A549 (cell line): ENCODE measurements at regions not wholly inside any gene's neighbourhood (a gene's known extent, or its start where the extent isn't known, plus 50 kb on each side); places are given as distances from the start of the nearest gene placed in this dataset.
"Not testable (repeated sequence)": the region's sequence is repeated elsewhere in the genome, so short reads cannot be mapped to it uniquely, and the experiment has no call there.

Experiments used
- ATAC-seq, 2 experiments: fragments of 200-7000 bp in 1 of 2; fragments of >200 bp in 1 of 2; cut with Nextera tagmentation in 1 of 2; cut with Tn5 transposase in 1 of 2; 3 replicates each; pipeline versions ENCODE4 v1.8.0 to v1.9.1; 2018 to 2020; ENCODE audit warnings: mild to moderate bottlenecking in 1 of 2, moderate library complexity in 1 of 2
- CTCF ChIA-PET: fragments of 300-600 bp; sonication (Branson Sonifier 250); formaldehyde crosslinking; extraction: SDS; loops from one replicate; lab custom pipeline; 2021; ENCODE audit warnings: antibody characterized with exemption, inconsistent platforms; lab: Yijun Ruan, JAX
- POLR2A ChIA-PET: fragments of 350-600 bp; formaldehyde crosslinking; extraction: SDS; loops from one replicate; lab custom pipeline; 2021; ENCODE audit warnings: antibody characterized with exemption, inconsistent platforms; lab: Yijun Ruan, JAX
- DNase-seq, 2 experiments: peaks; one replicate each; pipeline versions ENCODE4 v3.0.0 to v3.0.0-alpha.2; 2011 to 2016; ENCODE audit warnings: low read depth in 1 of 2, low spot score in 1 of 2
- FAIRE-seq: peaks from 2 replicates; lab custom pipeline; 2011; peaks lifted over from hg19 to GRCh38; lab: Jason Lieb, UNC
- H3K27ac ChIP-seq, 2 experiments: fragments of >200 bp; sonication (Bioruptor Twin); formaldehyde crosslinking; 3 replicates each; pipeline ENCODE4 v1.5.1; 2016 to 2017
- H3K4me1 ChIP-seq: fragments of >200 bp; sonication (Bioruptor Twin); formaldehyde crosslinking; 3 replicates; pipeline ENCODE4 v1.6.1; 2016
- H3K4me2 ChIP-seq: fragments of >200 bp; sonication (Bioruptor Twin); formaldehyde crosslinking; 3 replicates; pipeline ENCODE4 v1.6.1; 2016
- H3K4me3 ChIP-seq: fragments of >200 bp; sonication (Bioruptor Twin); formaldehyde crosslinking; 3 replicates; pipeline ENCODE4 v1.5.1; 2016
- H3K9me3 ChIP-seq: fragments of >200 bp; sonication (Bioruptor Twin); formaldehyde crosslinking; 3 replicates; pipeline ENCODE4 v1.6.1; 2016
- EHF ChIP-seq: fragments of 250-450 bp; sonication (Bioruptor Pico); IDR thresholded peaks from 2 replicates; pipeline ENCODE4 v1.5.0; 2020; ENCODE audit warnings: mild to moderate bottlenecking
- EHMT2 ChIP-seq: fragments of 200-600 bp; sonication (generic); IDR thresholded peaks from 2 replicates; pipeline ENCODE4 v1.6.1; 2016; ENCODE audit warnings: antibody characterized with exemption, low read depth, mild to moderate bottlenecking, moderate library complexity
- EP300 ChIP-seq, 2 experiments: fragments of >200 bp; sonication (Bioruptor Twin); formaldehyde crosslinking; IDR thresholded peaks; 2 replicates in 1 of 2; 3 replicates in 1 of 2; pipeline ENCODE4 v1.6.1; 2016 to 2017
- FOXS1 ChIP-seq: fragments of 250-450 bp; sonication (Bioruptor Pico); IDR thresholded peaks from 2 replicates; pipeline ENCODE4 v1.5.0; 2020; ENCODE audit warnings: mild to moderate bottlenecking, moderate library complexity
- GATA3 ChIP-seq: IDR thresholded peaks from 2 replicates; pipeline ENCODE4 v1.6.1; 2012; ENCODE audit warnings: borderline replicate concordance
- HEYL ChIP-seq: fragments of 250-450 bp; sonication (Bioruptor Pico); IDR thresholded peaks from 2 replicates; pipeline ENCODE4 v1.8.0; 2021; ENCODE audit warnings: mild to moderate bottlenecking, moderate library complexity
- HOXA7 ChIP-seq: fragments of 250-450 bp; sonication (Bioruptor Pico); IDR thresholded peaks from 2 replicates; pipeline ENCODE4 v1.5.0; 2020; ENCODE audit warnings: mild to moderate bottlenecking, moderate library complexity
- HOXB5 ChIP-seq: fragments of 250-450 bp; sonication (Bioruptor Pico); IDR thresholded peaks from 2 replicates; pipeline ENCODE4 v1.5.0; 2020; ENCODE audit warnings: mild to moderate bottlenecking, moderate library complexity
- KDM1A ChIP-seq: fragments of 200-600 bp; sonication (generic); IDR thresholded peaks from 2 replicates; pipeline ENCODE4 v1.6.1; 2016; ENCODE audit warnings: low read depth, mild to moderate bottlenecking
- KDM5A ChIP-seq: fragments of 200-600 bp; sonication (generic); IDR thresholded peaks from 2 replicates; pipeline ENCODE4 v1.6.1; 2016; ENCODE audit warnings: antibody characterized with exemption, mild to moderate bottlenecking
- MAFK ChIP-seq: fragments of 450-650 bp; IDR thresholded peaks from 2 replicates; pipeline ENCODE4 v1.6.1; 2014; ENCODE audit not compliant: partially characterized antibody
- RARB ChIP-seq: fragments of 250-450 bp; sonication (Bioruptor Pico); IDR thresholded peaks from 2 replicates; pipeline ENCODE4 v1.8.0; 2021; ENCODE audit warnings: mild to moderate bottlenecking, moderate library complexity
- TFCP2L1 ChIP-seq: fragments of 250-450 bp; sonication (Bioruptor Pico); IDR thresholded peaks from 2 replicates; pipeline ENCODE4 v1.5.0; 2021; ENCODE audit warnings: mild to moderate bottlenecking
- WGBS: methylation state at CpG from one replicate; pipeline ENCODE4 v1.1.6; 2017; ENCODE audit errors: missing lambda C conversion rate; 5-methylcytosine and 5-hydroxymethylcytosine counted together
- TF ChIP-seq, protein P1 (sequence below): fragments of 450-650 bp; IDR thresholded peaks from 2 replicates; pipeline ENCODE4 v1.6.1; 2014; ENCODE audit warnings: antibody characterized with exemption
- TF ChIP-seq, protein P2 (sequence below): IDR thresholded peaks from 2 replicates; pipeline ENCODE4 v1.6.1; 2012; ENCODE audit warnings: low read depth, borderline replicate concordance
- TF ChIP-seq, protein P3 (sequence below): fragments of 250-450 bp; sonication (Bioruptor Pico); IDR thresholded peaks from 2 replicates; pipeline ENCODE4 v1.5.0; 2021; ENCODE audit warnings: mild to moderate bottlenecking, moderate library complexity, borderline replicate concordance
- TF ChIP-seq, protein P4 (sequence below): fragments of >200 bp; sonication (Bioruptor Twin); formaldehyde crosslinking; IDR thresholded peaks from 3 replicates; pipeline ENCODE4 v1.5.1; 2016
- TF ChIP-seq, protein P5 (sequence below): fragments of 150-350 bp; IDR thresholded peaks from 2 replicates; pipeline ENCODE4 v1.6.1; 2014; ENCODE audit warnings: low read depth, mild to moderate bottlenecking, low read length
- TF ChIP-seq, protein P6 (sequence below): fragments of >200 bp; sonication (Bioruptor Twin); formaldehyde crosslinking; IDR thresholded peaks from 2 replicates; pipeline ENCODE4 v1.6.1; 2016

DNA sequence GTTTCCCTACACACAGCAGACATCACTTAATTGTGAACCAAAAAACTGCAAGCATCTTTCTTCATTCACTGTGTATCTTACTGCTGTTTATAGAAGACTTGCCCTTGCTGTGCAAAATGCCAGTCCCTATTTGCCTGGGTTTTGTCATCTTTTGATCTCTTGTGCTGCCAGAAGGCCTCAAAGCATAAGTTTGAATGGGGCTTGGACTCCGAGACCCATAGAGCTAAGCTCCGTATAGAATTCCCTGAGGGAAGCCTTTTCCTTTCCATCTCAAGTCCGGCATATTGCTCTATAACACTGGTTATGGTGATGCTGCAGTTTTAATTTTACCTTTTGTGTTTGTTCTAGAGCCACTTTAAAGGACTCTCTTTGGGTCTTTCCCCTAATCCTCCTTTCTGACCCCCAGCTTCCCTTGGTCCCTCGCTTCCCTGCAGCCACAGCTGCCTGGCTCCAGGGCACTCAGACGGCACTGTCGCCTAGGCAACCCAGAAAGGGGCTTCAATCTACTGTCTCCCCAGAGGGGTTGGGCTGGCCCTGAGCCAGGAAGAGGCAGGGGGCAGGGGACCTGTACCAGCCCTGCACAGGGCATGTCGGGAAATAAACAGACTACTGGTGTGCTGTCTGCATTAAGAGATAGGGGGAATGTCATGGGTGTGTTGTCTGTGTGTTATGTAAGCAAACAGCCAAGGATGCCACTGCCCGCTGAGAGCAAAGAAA, 73.4 kb upstream of the MELK start:
- no peak overlapping the region for H3K4me3 ChIP-seq
- no peak for FAIRE-seq
- POLR2A ChIA-PET: interaction anchor here (1.5 kb wide), 1 partner anchor 11 kb away, joined by 5 read pairs; no protein-coding TSS in a partner anchor
- CTCF ChIA-PET: interaction anchor here (1.4 to 2.1 kb wide), 2 partner anchors 56 to 92 kb away, joined by 3 to 5 read pairs; no protein-coding TSS in a partner anchor
- TF ChIP-seq TFCP2L1 (CRISPR knock-in tag) (no peak), KDM1A (no peak), HEYL (CRISPR knock-in tag) (no peak), FOXS1 (no peak), HOXB5 (no peak), HOXA7 (no peak), MAFK (no peak), EHMT2 (no peak), GATA3 (no peak), KDM5A (no peak), EHF (CRISPR knock-in tag) (no peak)
- TF ChIP-seq, protein P1, sequence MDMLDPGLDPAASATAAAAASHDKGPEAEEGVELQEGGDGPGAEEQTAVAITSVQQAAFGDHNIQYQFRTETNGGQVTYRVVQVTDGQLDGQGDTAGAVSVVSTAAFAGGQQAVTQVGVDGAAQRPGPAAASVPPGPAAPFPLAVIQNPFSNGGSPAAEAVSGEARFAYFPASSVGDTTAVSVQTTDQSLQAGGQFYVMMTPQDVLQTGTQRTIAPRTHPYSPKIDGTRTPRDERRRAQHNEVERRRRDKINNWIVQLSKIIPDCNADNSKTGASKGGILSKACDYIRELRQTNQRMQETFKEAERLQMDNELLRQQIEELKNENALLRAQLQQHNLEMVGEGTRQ: no peak
- TF ChIP-seq, protein P2, sequence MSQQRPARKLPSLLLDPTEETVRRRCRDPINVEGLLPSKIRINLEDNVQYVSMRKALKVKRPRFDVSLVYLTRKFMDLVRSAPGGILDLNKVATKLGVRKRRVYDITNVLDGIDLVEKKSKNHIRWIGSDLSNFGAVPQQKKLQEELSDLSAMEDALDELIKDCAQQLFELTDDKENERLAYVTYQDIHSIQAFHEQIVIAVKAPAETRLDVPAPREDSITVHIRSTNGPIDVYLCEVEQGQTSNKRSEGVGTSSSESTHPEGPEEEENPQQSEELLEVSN: no peak
- TF ChIP-seq, protein P3, sequence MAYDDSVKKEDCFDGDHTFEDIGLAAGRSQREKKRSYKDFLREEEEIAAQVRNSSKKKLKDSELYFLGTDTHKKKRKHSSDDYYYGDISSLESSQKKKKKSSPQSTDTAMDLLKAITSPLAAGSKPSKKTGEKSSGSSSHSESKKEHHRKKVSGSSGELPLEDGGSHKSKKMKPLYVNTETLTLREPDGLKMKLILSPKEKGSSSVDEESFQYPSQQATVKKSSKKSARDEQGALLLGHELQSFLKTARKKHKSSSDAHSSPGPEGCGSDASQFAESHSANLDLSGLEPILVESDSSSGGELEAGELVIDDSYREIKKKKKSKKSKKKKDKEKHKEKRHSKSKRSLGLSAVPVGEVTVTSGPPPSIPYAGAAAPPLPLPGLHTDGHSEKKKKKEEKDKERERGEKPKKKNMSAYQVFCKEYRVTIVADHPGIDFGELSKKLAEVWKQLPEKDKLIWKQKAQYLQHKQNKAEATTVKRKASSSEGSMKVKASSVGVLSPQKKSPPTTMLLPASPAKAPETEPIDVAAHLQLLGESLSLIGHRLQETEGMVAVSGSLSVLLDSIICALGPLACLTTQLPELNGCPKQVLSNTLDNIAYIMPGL (CRISPR knock-in tag): no peak
- TF ChIP-seq, protein P4, sequence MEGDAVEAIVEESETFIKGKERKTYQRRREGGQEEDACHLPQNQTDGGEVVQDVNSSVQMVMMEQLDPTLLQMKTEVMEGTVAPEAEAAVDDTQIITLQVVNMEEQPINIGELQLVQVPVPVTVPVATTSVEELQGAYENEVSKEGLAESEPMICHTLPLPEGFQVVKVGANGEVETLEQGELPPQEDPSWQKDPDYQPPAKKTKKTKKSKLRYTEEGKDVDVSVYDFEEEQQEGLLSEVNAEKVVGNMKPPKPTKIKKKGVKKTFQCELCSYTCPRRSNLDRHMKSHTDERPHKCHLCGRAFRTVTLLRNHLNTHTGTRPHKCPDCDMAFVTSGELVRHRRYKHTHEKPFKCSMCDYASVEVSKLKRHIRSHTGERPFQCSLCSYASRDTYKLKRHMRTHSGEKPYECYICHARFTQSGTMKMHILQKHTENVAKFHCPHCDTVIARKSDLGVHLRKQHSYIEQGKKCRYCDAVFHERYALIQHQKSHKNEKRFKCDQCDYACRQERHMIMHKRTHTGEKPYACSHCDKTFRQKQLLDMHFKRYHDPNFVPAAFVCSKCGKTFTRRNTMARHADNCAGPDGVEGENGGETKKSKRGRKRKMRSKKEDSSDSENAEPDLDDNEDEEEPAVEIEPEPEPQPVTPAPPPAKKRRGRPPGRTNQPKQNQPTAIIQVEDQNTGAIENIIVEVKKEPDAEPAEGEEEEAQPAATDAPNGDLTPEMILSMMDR: no peak
- TF ChIP-seq, protein P5, sequence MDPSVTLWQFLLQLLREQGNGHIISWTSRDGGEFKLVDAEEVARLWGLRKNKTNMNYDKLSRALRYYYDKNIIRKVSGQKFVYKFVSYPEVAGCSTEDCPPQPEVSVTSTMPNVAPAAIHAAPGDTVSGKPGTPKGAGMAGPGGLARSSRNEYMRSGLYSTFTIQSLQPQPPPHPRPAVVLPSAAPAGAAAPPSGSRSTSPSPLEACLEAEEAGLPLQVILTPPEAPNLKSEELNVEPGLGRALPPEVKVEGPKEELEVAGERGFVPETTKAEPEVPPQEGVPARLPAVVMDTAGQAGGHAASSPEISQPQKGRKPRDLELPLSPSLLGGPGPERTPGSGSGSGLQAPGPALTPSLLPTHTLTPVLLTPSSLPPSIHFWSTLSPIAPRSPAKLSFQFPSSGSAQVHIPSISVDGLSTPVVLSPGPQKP: no peak
- peaks cover 10% of the 10 kb centered on the region for H3K4me1 ChIP-seq
- DNase-seq: no peak
- 75% methylated on average over 8 of the region's 8 CpGs for WGBS
- H3K4me2 ChIP-seq: no peak overlapping the region
- no peak; a peak in 1 of 6 replicates for ATAC-seq
- no peaks in the 10 kb centered on the region for H3K9me3 ChIP-seq
- H3K27ac ChIP-seq: no peak overlapping the region

DNA sequence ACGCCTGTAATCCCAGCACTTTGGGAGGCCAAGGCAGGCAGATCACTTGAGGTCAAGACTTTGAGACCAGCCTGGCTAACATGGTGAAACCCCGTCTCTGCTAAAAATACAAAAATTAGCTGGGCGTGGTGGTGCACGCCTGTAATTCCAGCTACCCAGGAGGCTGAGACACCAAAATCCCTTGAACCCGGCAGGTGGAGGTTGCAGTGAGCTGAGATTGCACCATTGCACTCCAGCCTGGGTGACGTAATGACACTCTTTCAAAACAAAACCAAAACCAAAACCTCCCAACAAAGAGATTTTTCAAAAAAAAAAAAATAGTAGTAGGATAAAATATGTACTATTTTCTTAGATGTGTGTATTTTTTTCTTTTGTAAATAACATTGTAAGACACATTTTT, 79.1 kb upstream of the MELK start:
- FAIRE-seq, H3K9me3 ChIP-seq, CTCF ChIA-PET, DNase-seq, POLR2A ChIA-PET, H3K4me1 ChIP-seq, H3K4me2 ChIP-seq, ATAC-seq, H3K27ac ChIP-seq, H3K4me3 ChIP-seq: not testable (repeated sequence)
- WGBS: 78% methylated on average over 6 of the region's 6 CpGs

DNA sequence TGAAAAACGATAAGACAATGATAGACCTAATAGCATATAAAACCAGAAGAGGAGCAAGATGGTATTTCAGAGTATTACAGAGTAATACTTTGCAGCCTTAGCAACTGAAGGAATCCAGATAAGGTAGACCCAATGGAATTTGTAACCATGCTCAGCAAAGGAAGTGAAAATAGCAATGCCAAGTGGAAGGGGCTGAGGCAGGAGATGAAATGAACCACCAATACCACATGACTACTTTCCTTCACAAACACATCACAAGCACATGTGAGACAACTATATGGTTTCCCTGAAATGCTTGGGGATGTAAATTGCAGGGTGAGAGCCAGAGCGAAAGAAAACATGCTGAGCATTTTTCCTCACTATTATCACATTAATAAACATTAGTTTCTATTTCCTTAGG, 79.8 kb upstream of the MELK start:
- POLR2A ChIA-PET: no interaction called here

More for the DNA sequence above, 79.8 kb upstream of the MELK start:
- Histone ChIP-seq H3K4me3 (no peak overlapping the region), H3K27ac (no peak overlapping the region), H3K4me1 (peaks cover 4% of the 10 kb centered on the region; the same call in 1 of the 3 replicates), H3K4me2 (no peak overlapping the region), H3K9me3 (no peaks in the 10 kb centered on the region)
- TF ChIP-seq, protein P6, sequence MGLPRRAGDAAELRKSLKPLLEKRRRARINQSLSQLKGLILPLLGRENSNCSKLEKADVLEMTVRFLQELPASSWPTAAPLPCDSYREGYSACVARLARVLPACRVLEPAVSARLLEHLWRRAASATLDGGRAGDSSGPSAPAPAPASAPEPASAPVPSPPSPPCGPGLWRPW: no peak
- TF ChIP-seq RARB (no peak), EP300 (IDR thresholded peaks at IDR 0.05) (no peak)
- ATAC-seq: no peak
- no peak for FAIRE-seq
- no peak for DNase-seq
- WGBS: 61% methylated on average over 2 of the region's 2 CpGs
- CTCF ChIA-PET: interaction anchor here (1.6 kb wide), 1 partner anchor 63 kb away, joined by 4 read pairs; no protein-coding TSS in a partner anchor
